SW480 (cell line): ENCODE measurements at regions not wholly inside any gene's neighbourhood (a gene's known extent, or its start where the extent isn't known, plus 50 kb on each side); places are given as distances from the start of the nearest gene placed in this dataset.
"Not testable (repeated sequence)": the region's sequence is repeated elsewhere in the genome, so short reads cannot be mapped to it uniquely, and the experiment has no call there.

Source experiments
- DNase-seq: peaks from one replicate; pipeline ENCODE4 v3.0.0-alpha.2; 2016; ENCODE audit warnings: low spot score

- not testable (repeated sequence) for DNase-seq
Observed at GRCh38 chr13:52324831-52325230, 81.1 kb downstream of the THSD1 start.

GRCh38 chr13:52319876-52320275, 86.1 kb downstream of the THSD1 start:
- no peak for DNase-seq

GRCh38 chr13:52309833-52310232, 96.1 kb downstream of the THSD1 start:
- not testable (repeated sequence) for DNase-seq

- DNase-seq: not testable (repeated sequence)
Observed at GRCh38 chr13:52306336-52306735, 99.6 kb downstream of the THSD1 start.

- not testable (repeated sequence) for DNase-seq
Observed at GRCh38 chr13:52303098-52303497, 102.9 kb downstream of the THSD1 start.

- not testable (repeated sequence) for DNase-seq
Observed at GRCh38 chr13:52302688-52303087, 103.3 kb downstream of the THSD1 start.

GRCh38 chr13:52301810-52302400, 104.1 kb downstream of the THSD1 start:
- DNase-seq: not testable (repeated sequence)

- DNase-seq: not testable (repeated sequence)
Observed at GRCh38 chr13:52298079-52298661, 107.8 kb downstream of the THSD1 start.

- not testable (repeated sequence) for DNase-seq
Observed at GRCh38 chr13:52288891-52289290, 117.1 kb downstream of the THSD1 start.

- DNase-seq: not testable (repeated sequence)
Observed at GRCh38 chr13:52281387-52281786, 122.0 kb upstream of the NEK3 start.

GRCh38 chr13:52279408-52279807, 120.0 kb upstream of the NEK3 start:
- not testable (repeated sequence) for DNase-seq

GRCh38 chr13:52254299-52254698, 94.9 kb upstream of the NEK3 start:
- DNase-seq: not testable (repeated sequence)

GRCh38 chr13:52240752-52241151, 81.4 kb upstream of the NEK3 start:
- not testable (repeated sequence) for DNase-seq

- peak; percentile 71 for DNase-seq
Observed at GRCh38 chr13:52235900-52236595, 76.7 kb upstream of the NEK3 start.

- DNase-seq: not testable (repeated sequence)
Observed at GRCh38 chr13:52234928-52235327, 75.5 kb upstream of the NEK3 start.

GRCh38 chr13:52223063-52223462, 63.7 kb upstream of the NEK3 start:
- not testable (repeated sequence) for DNase-seq

- DNase-seq: not testable (repeated sequence)
Observed at GRCh38 chr13:52213920-52214319, 54.5 kb upstream of the NEK3 start.

- not testable (repeated sequence) for DNase-seq
Observed at GRCh38 chr13:52212886-52213285, 53.5 kb upstream of the NEK3 start.

- DNase-seq: not testable (repeated sequence)
Observed at GRCh38 chr13:52211416-52211776, 52.0 kb upstream of the NEK3 start.

GRCh38 chr13:52210564-52211415, 51.4 kb upstream of the NEK3 start:
- DNase-seq: not testable (repeated sequence)
